WTC11 (cell line): ENCODE measurements at regions not wholly inside any gene's neighbourhood (a gene's known extent, or its start where the extent isn't known, plus 50 kb on each side); places are given as distances from the start of the nearest gene placed in this dataset.

Experiments
- ARID4B ChIP-seq: sonication (generic); formaldehyde crosslinking; IDR thresholded peaks from 2 replicates; pipeline ENCODE4 v1.8.0; 2023; ENCODE audit warnings: missing genetic modification reagents, mild to moderate bottlenecking, borderline replicate concordance
- ATF6 ChIP-seq: sonication (generic); formaldehyde crosslinking; IDR thresholded peaks from 2 replicates; pipeline ENCODE4 v1.8.1; 2023; ENCODE audit warnings: mild to moderate bottlenecking, missing genetic modification reagents
- CREM ChIP-seq: sonication (generic); formaldehyde crosslinking; IDR thresholded peaks from 2 replicates; pipeline ENCODE4 v1.8.1; 2022; ENCODE audit warnings: mild to moderate bottlenecking, missing genetic modification reagents, moderate library complexity
- CTCF ChIP-seq: fragments of 200-600 bp; IDR thresholded peaks from 2 replicates; pipeline ENCODE4 v1.8.0; 2022; ENCODE audit warnings: antibody characterized with exemption
- NFE2L1 ChIP-seq: sonication (generic); formaldehyde crosslinking; IDR thresholded peaks from 2 replicates; pipeline ENCODE4 v1.8.1; 2023; ENCODE audit warnings: missing genetic modification reagents
- NR2C2 ChIP-seq: sonication (generic); formaldehyde crosslinking; IDR thresholded peaks from 2 replicates; pipeline ENCODE4 v1.8.0; 2022; ENCODE audit warnings: mild to moderate bottlenecking, missing genetic modification reagents
- PREB ChIP-seq: sonication (generic); formaldehyde crosslinking; IDR thresholded peaks from 2 replicates; pipeline ENCODE4 v1.8.1; 2022; ENCODE audit warnings: mild to moderate bottlenecking, missing genetic modification reagents, moderate library complexity, borderline replicate concordance
- SMAD4 ChIP-seq: sonication (generic); formaldehyde crosslinking; IDR thresholded peaks from 2 replicates; pipeline ENCODE4 v1.8.0; 2022; ENCODE audit warnings: mild to moderate bottlenecking, missing genetic modification reagents
- TEAD4 ChIP-seq: sonication (generic); formaldehyde crosslinking; IDR thresholded peaks from 2 replicates; pipeline ENCODE4 v1.8.0; 2022; ENCODE audit warnings: mild to moderate bottlenecking, missing genetic modification reagents
- ZNF138 ChIP-seq: sonication (generic); formaldehyde crosslinking; conservative IDR thresholded peaks from 2 replicates; pipeline ENCODE4 v1.8.1; 2022; ENCODE audit warnings: mild to moderate bottlenecking, moderate library complexity, missing genetic modification reagents

DNA sequence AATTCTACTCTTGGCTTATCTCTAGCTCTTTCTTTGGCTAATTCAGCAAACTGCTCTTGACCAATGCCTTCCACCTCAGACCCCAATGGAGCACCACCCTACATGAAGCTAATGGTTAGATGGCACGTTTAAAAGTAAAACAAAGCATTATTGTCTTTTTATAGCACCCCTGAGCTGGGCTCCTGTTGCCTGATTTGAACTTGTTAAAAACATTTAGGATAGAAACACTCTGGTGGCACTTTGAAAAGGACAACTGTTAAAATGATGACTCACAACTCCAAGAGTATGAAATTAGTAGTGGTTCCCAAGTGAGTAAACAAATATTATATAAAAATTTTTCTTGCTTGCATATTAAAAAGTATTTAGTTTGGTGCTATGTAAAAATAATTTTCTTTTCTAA, 299.6 kb upstream of the DCN start:
- TF ChIP-seq CTCF (no peak), TEAD4 (no peak), PREB (CRISPR knock-in tag) (no peak), ARID4B (CRISPR knock-in tag) (no peak), ZNF138 (no peak), NR2C2 (CRISPR knock-in tag) (no peak), ATF6 (CRISPR knock-in tag) (no peak), NFE2L1 (CRISPR knock-in tag) (no peak), SMAD4 (no peak), CREM (CRISPR knock-in tag) (no peak)
